GM04504 (cell line): ENCODE measurements at regions not wholly inside any gene's neighbourhood (a gene's known extent, or its start where the extent isn't known, plus 50 kb on each side); places are given as distances from the start of the nearest gene placed in this dataset.
"Not testable (repeated sequence)": the region's sequence is repeated elsewhere in the genome, so short reads cannot be mapped to it uniquely, and the experiment has no call there.

ENCODE experiments used
- DNase-seq: peaks from one replicate; pipeline ENCODE4 v3.0.0-alpha.2; 2012; ENCODE audit warnings: low read depth

GRCh38 chr9:78172610-78173009, 63.3 kb upstream of the CEP78 start:
- not testable (repeated sequence) for DNase-seq

- DNase-seq, result no peak
These were observed 64.2 kb upstream of the CEP78 start for GRCh38 chr9:78171651-78172050.

GRCh38 chr9:78169125-78169524, 66.8 kb upstream of the CEP78 start:
- DNase-seq, result no peak

- no peak for DNase-seq
These were observed 68.5 kb upstream of the CEP78 start for GRCh38 chr9:78167356-78167755.

GRCh38 chr9:78163834-78164233, 72.0 kb upstream of the CEP78 start:
- DNase-seq, result no peak

GRCh38 chr9:78158286-78158685, 77.6 kb upstream of the CEP78 start:
- no peak for DNase-seq

GRCh38 chr9:78150983-78151356, 84.9 kb upstream of the CEP78 start:
- no peak for DNase-seq

- DNase-seq, result no peak
These were observed 85.4 kb upstream of the CEP78 start for GRCh38 chr9:78150312-78150982.

GRCh38 chr9:78149702-78150291, 86.1 kb upstream of the CEP78 start:
- no peak for DNase-seq

GRCh38 chr9:78146241-78146640, 89.6 kb upstream of the CEP78 start:
- no peak for DNase-seq

- no peak for DNase-seq
These were observed 91.1 kb upstream of the CEP78 start for GRCh38 chr9:78144663-78145377.

GRCh38 chr9:78144008-78144381, 91.9 kb upstream of the CEP78 start:
- DNase-seq, result no peak

- no peak for DNase-seq
These were observed 92.4 kb upstream of the CEP78 start for GRCh38 chr9:78143281-78144007.

- DNase-seq, result not testable (repeated sequence)
These were observed 93.6 kb upstream of the CEP78 start for GRCh38 chr9:78142264-78142663.

GRCh38 chr9:78133751-78134150, 102.1 kb upstream of the CEP78 start:
- DNase-seq, result no peak

- DNase-seq, result no peak
These were observed 101.1 kb upstream of the GNAQ start for GRCh38 chr9:78132701-78133058.

- no peak for DNase-seq
These were observed 100.5 kb upstream of the GNAQ start for GRCh38 chr9:78131969-78132700.

- no peak for DNase-seq
These were observed 99.2 kb upstream of the GNAQ start for GRCh38 chr9:78130853-78131252.

- DNase-seq, result no peak
These were observed 98.4 kb upstream of the GNAQ start for GRCh38 chr9:78130004-78130403.

- DNase-seq, result no peak
These were observed 95.9 kb upstream of the GNAQ start for GRCh38 chr9:78127279-78128225.

GRCh38 chr9:78123808-78124207, 92.2 kb upstream of the GNAQ start:
- no peak for DNase-seq
